Kidney (tissue), 13 donors: ENCODE measurements at regions not wholly inside any gene's neighbourhood (a gene's known extent, or its start where the extent isn't known, plus 50 kb on each side); places are given as distances from the start of the nearest gene placed in this dataset.

Experiments
- DNase-seq, 5 donors: peaks; one replicate each; pipeline ENCODE4 v3.0.0-alpha.2; 2013 to 2020
- FAIRE-seq: peaks from 2 replicates; lab custom pipeline; 2012; peaks lifted over from hg19 to GRCh38; lab: Jason Lieb, UNC
- H3K27ac ChIP-seq, 2 donors: one replicate each; pipeline ENCODE4 v1.7.0; 2013; ENCODE audit warnings: low read depth in 2 of 2, low read length in 2 of 2, inconsistent platforms in 1 of 2
- H3K27me3 ChIP-seq: one replicate; pipeline ENCODE4 v1.7.1; 2013; ENCODE audit warnings: low read length, inconsistent platforms; ENCODE audit not compliant: control insufficient read depth, insufficient read depth
- H3K36me3 ChIP-seq, 3 donors: one replicate each; pipeline versions ENCODE4 v1.7.0 to v1.7.1; 2013; ENCODE audit warnings: low read length in 3 of 3, control low read depth in 1 of 3, inconsistent platforms in 1 of 3; ENCODE audit not compliant: insufficient read depth in 3 of 3, control insufficient read depth in 2 of 3
- H3K4me1 ChIP-seq, 3 donors: one replicate each; pipeline versions ENCODE4 v1.7.0 to v1.7.1; 2013; ENCODE audit warnings: low read length in 3 of 3, inconsistent platforms in 1 of 3, low read depth in 1 of 3; ENCODE audit not compliant: control insufficient read depth in 2 of 3, insufficient read depth in 2 of 3
- H3K4me3 ChIP-seq, 3 donors: one replicate each; pipeline versions ENCODE4 v1.7.0 to v1.8.1; 2013; ENCODE audit warnings: low read length in 3 of 3, control low read depth in 1 of 3, inconsistent platforms in 1 of 3
- H3K9ac ChIP-seq, 3 donors: one replicate each; pipeline versions ENCODE4 v1.7.0 to v1.7.1; 2013; ENCODE audit warnings: low read length in 3 of 3, control low read depth in 1 of 3, inconsistent platforms in 1 of 3
- H3K9me3 ChIP-seq, 3 donors: one replicate each; pipeline versions ENCODE4 v1.7.0 to v1.7.1; 2013; ENCODE audit warnings: low read length in 3 of 3, control low read depth in 1 of 3, inconsistent platforms in 1 of 3; ENCODE audit not compliant: control insufficient read depth in 2 of 3, insufficient read depth in 1 of 3
- CTCF ChIP-seq: IDR thresholded peaks from 3 replicates; pipeline ENCODE4 v1.5.1; 2012; ENCODE audit warnings: mild to moderate bottlenecking, moderate library complexity, borderline replicate concordance; ENCODE audit not compliant: insufficient read depth; ENCODE audit errors: extremely low read depth
- intact Hi-C: fragments of 100-400 bp; cut with DNase I; formaldehyde crosslinking; loops from one replicate; pipeline ENCODE4 v1.11.1; 2022
- donor health status: control.
- donor health status: control.
- donor health status: control.
- donor health status: control.
- donor health status: control.
- donor health status: DM: yes; HTN: yes; CAD: no.
- donor health status: Normal renal cell carcinoma (clear cell type).

GRCh38 chr13:80074143-80074752 is 266.7 kb downstream of the SPRY2 start:
- H3K4me3 ChIP-seq = no peak overlapping the region
- no peak for TF ChIP-seq CTCF
- H3K27ac ChIP-seq = no peak overlapping the region
- intact Hi-C loops = no loop called here
- H3K9ac ChIP-seq = no peak overlapping the region
- no peak for DNase-seq
- no peaks in the 10 kb centered on the region for H3K4me1 ChIP-seq
- H3K9me3 ChIP-seq = no peaks in the 10 kb centered on the region
- FAIRE-seq = no peak
- H3K27me3 ChIP-seq = no peaks in the 10 kb centered on the region
- no peaks in the 10 kb centered on the region for H3K36me3 ChIP-seq

- no peaks in the 10 kb centered on the region for H3K36me3 ChIP-seq
- DNase-seq = no peak
- no peaks in the 10 kb centered on the region for H3K4me1 ChIP-seq
- no peak overlapping the region for H3K27ac ChIP-seq
- no peak overlapping the region for H3K4me3 ChIP-seq
- no peak overlapping the region for H3K9ac ChIP-seq
- intact Hi-C loops = no loop called here
- H3K27me3 ChIP-seq = no peaks in the 10 kb centered on the region
- FAIRE-seq = no peak
- no peaks in the 10 kb centered on the region for H3K9me3 ChIP-seq
- no peak for TF ChIP-seq CTCF
These were observed 268.7 kb downstream of the SPRY2 start for GRCh38 chr13:80072231-80072630.

- FAIRE-seq (no peak), DNase-seq (no peak)
- Histone ChIP-seq H3K9me3 (no peaks in the 10 kb centered on the region), H3K27me3 (no peaks in the 10 kb centered on the region), H3K4me3 (no peak overlapping the region), H3K9ac (no peak overlapping the region), H3K27ac (no peak overlapping the region), H3K4me1 (no peaks in the 10 kb centered on the region), H3K36me3 (no peaks in the 10 kb centered on the region)
- TF ChIP-seq CTCF = no peak
- intact Hi-C loops = no loop called here
These were observed 270.8 kb downstream of the SPRY2 start for GRCh38 chr13:80070024-80070703.
